NT2/D1 (cell line): ENCODE measurements at regions not wholly inside any gene's neighbourhood (a gene's known extent, or its start where the extent isn't known, plus 50 kb on each side); places are given as distances from the start of the nearest gene placed in this dataset.

Experiments used
- YY1 ChIP-seq: IDR thresholded peaks from 2 replicates; pipeline ENCODE4 v1.6.1; 2011; ENCODE audit not compliant: insufficient read length, insufficient read depth
- ZNF274 ChIP-seq: IDR thresholded peaks from 2 replicates; pipeline ENCODE4 v1.6.1; 2011; ENCODE audit warnings: mild to moderate bottlenecking, low read depth, low read length

- no peak for TF ChIP-seq ZNF274
- no peak for TF ChIP-seq YY1
Observed at GRCh38 chrX:121562616-121563015, 515.2 kb downstream of the GLUD2 start.
